Glutamatergic neuron (in vitro differentiated cells): ENCODE measurements at regions not wholly inside any gene's neighbourhood (a gene's known extent, or its start where the extent isn't known, plus 50 kb on each side); places are given as distances from the start of the nearest gene placed in this dataset.

Experiments used
- DNase-seq: peaks from one replicate; pipeline ENCODE4 v3.0.0; 2022
- H3K27ac Mint-ChIP-seq: one replicate; pipeline ENCODE4 v1.8.0; 2020; ENCODE audit warnings: mild to moderate bottlenecking, mixed read lengths, inconsistent platforms; ENCODE audit not compliant: unreplicated experiment
- H3K27me3 Mint-ChIP-seq: one replicate; pipeline ENCODE4 v1.8.0; 2020; ENCODE audit warnings: mild to moderate bottlenecking, moderate library complexity, mixed read lengths, inconsistent platforms; ENCODE audit not compliant: unreplicated experiment
- H3K36me3 Mint-ChIP-seq: one replicate; pipeline ENCODE4 v1.8.0; 2020; ENCODE audit warnings: mild to moderate bottlenecking, mixed read lengths, inconsistent platforms; ENCODE audit not compliant: unreplicated experiment
- H3K4me1 Mint-ChIP-seq: one replicate; pipeline ENCODE4 v1.8.0; 2020; ENCODE audit warnings: mild to moderate bottlenecking, low read depth, mixed read lengths, inconsistent platforms; ENCODE audit not compliant: unreplicated experiment
- H3K4me3 Mint-ChIP-seq: one replicate; pipeline ENCODE4 v1.8.0; 2020; ENCODE audit warnings: mild to moderate bottlenecking, mixed read lengths, inconsistent platforms; ENCODE audit not compliant: unreplicated experiment
- H3K9me3 Mint-ChIP-seq: one replicate; pipeline ENCODE4 v1.8.0; 2020; ENCODE audit warnings: mild to moderate bottlenecking, moderate library complexity, mixed read lengths, inconsistent platforms; ENCODE audit not compliant: unreplicated experiment
- TF ChIP-seq, protein P1 (sequence below): fragments of 200-600 bp; sonication (generic); IDR thresholded peaks from one replicate; pipeline ENCODE4 v1.5.0; 2021; ENCODE audit not compliant: partially characterized antibody, unreplicated experiment

DNA sequence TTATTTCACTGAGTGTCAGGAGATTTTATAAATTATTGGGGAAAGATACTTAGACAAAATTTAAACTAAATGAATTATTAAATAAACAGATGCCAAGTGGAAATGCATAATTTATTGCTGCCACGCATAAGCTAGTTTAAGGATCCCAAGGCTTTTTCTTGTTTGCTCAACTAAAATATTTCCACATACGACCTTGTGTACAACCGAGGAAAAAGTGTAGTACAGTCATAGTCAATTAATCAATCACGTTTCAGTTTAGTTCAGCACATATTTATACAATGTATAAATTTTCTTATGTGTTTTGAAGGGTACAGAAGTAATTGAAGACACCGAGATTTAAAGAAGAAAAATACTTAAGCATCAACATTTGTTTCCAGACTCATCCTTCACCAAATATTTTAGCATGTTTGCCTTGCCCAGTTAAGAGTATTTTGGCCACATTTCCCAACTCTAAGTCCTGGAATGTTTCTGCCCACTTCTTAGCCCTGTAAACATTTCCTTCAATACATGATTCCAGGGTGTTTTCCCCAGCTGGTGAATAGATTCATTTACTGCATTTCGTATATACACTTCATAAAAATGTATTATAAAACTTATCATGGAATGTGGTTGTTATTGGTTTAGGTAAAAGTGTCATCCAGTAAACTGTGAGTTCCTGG lies 652.9 kb downstream of the ELAVL2 start:
- H3K27me3 Mint-ChIP-seq = no peaks in the 10 kb centered on the region
- TF ChIP-seq, protein P1, sequence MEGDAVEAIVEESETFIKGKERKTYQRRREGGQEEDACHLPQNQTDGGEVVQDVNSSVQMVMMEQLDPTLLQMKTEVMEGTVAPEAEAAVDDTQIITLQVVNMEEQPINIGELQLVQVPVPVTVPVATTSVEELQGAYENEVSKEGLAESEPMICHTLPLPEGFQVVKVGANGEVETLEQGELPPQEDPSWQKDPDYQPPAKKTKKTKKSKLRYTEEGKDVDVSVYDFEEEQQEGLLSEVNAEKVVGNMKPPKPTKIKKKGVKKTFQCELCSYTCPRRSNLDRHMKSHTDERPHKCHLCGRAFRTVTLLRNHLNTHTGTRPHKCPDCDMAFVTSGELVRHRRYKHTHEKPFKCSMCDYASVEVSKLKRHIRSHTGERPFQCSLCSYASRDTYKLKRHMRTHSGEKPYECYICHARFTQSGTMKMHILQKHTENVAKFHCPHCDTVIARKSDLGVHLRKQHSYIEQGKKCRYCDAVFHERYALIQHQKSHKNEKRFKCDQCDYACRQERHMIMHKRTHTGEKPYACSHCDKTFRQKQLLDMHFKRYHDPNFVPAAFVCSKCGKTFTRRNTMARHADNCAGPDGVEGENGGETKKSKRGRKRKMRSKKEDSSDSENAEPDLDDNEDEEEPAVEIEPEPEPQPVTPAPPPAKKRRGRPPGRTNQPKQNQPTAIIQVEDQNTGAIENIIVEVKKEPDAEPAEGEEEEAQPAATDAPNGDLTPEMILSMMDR = no peak
- H3K4me3 Mint-ChIP-seq = no peak overlapping the region
- no peaks in the 10 kb centered on the region for H3K4me1 Mint-ChIP-seq
- no peak overlapping the region for H3K27ac Mint-ChIP-seq
- no peaks in the 10 kb centered on the region for H3K36me3 Mint-ChIP-seq
- H3K9me3 Mint-ChIP-seq = peaks cover 3% of the 10 kb centered on the region
- no peak for DNase-seq

DNA sequence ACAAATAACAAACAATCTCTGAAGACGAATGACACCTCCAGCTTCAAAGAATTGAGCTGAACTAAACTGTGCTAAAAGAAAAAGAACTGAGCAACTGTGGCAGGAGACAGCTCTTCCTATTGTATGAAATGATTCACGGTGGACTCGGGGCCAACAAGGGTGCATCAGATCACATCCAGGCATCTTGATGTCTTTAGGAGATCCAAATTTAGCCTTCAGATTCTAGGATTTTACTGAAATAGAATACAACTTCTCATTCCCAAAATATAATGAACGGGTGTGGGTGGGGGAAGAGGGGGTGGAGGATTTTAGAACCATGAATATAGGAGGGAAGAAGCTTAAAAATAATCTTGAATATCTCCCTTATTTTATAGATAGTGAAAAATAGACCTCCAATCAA lies 631.8 kb downstream of the ELAVL2 start:
- Mint-ChIP-seq H3K36me3 (no peaks in the 10 kb centered on the region), H3K27ac (no peak overlapping the region), H3K9me3 (peaks cover 2% of the 10 kb centered on the region), H3K4me1 (peaks cover 4% of the 10 kb centered on the region), H3K27me3 (no peaks in the 10 kb centered on the region), H3K4me3 (no peak overlapping the region)
- TF ChIP-seq, protein P1 = no peak
- DNase-seq = no peak

DNA sequence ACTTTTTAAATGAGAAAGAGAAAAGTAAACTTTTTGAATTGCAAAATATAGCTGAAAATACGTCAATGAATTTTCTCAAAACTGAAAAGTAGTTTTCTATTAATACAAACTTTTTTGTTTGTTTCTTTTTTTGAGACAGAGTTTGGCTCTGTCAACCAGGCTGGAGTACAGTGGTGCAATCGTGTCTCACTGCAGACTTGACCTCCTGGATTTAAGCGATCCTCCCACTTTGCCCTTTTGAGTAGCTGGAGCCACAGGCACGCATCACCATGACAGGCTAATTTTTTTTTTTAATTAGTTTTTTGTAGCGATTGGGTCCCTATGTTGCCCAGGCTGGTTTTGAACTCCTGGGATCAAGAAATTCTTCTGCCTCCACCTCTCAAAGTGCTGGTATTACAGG lies 610.4 kb downstream of the ELAVL2 start:
- no peak overlapping the region for H3K27ac Mint-ChIP-seq
- peaks cover 4% of the 10 kb centered on the region for H3K4me1 Mint-ChIP-seq
- peaks cover 2% of the 10 kb centered on the region for H3K9me3 Mint-ChIP-seq
- H3K36me3 Mint-ChIP-seq = no peaks in the 10 kb centered on the region
- TF ChIP-seq, protein P1 = no peak
- no peak for DNase-seq
- no peak overlapping the region for H3K4me3 Mint-ChIP-seq
- peaks cover under 1% of the 10 kb centered on the region for H3K27me3 Mint-ChIP-seq

DNA sequence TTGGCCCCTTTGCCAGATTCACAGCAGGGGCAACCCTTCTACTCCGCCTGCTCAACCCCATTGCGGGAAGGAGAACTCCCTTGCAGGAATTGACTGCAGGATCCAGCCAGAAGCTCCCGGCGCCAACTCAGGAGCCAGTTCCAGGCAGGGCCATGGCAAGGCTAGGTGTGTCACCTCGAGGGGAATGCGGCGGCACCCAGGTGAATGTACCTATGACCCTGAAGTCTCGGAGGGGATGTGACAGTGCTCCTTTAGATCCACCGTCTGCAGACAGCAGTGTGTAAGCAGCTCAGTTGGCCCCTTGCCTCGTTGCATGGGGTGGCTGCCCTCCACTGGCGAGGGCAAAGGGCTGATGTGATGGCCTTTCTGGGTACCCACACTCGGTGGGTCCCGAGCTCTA lies 606.6 kb downstream of the ELAVL2 start:
- no peaks in the 10 kb centered on the region for H3K36me3 Mint-ChIP-seq
- DNase-seq = no peak
- TF ChIP-seq, protein P1 = no peak
- peaks cover 8% of the 10 kb centered on the region for H3K4me1 Mint-ChIP-seq
- H3K4me3 Mint-ChIP-seq = no peak overlapping the region
- H3K9me3 Mint-ChIP-seq = peaks cover 7% of the 10 kb centered on the region
- no peak overlapping the region for H3K27ac Mint-ChIP-seq
- H3K27me3 Mint-ChIP-seq = peaks cover 4% of the 10 kb centered on the region

DNA sequence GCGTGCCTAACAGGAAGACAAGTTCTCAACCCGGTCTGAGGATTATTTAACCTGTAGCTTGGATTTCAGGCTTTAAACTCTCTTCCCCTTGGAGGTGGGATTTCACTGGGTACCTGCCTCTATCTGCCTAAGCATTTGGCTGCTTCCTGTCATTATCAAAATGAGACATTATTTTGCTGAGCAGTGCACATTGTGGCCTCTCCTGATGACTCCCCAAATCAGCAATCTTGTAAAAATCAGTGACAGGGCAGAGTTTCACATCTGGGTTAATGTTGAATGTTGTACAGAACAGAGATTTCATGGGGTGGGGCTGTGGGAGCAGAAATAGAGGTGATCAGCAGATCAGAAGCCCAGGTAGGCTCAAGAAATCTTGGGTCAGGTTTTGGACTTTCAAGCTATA lies 605.9 kb downstream of the ELAVL2 start:
- TF ChIP-seq, protein P1 = no peak
- no peaks in the 10 kb centered on the region for H3K36me3 Mint-ChIP-seq
- peaks cover 10% of the 10 kb centered on the region for H3K9me3 Mint-ChIP-seq
- peaks cover 4% of the 10 kb centered on the region for H3K27me3 Mint-ChIP-seq
- H3K4me1 Mint-ChIP-seq = peaks cover 8% of the 10 kb centered on the region
- no peak overlapping the region for H3K4me3 Mint-ChIP-seq
- no peak for DNase-seq
- no peak overlapping the region for H3K27ac Mint-ChIP-seq
